ENCODE measurements at regions not wholly inside any gene's neighbourhood (a gene's known extent, or its start where the extent isn't known, plus 50 kb on each side); places are given as distances from the start of the nearest gene placed in this dataset.

- H3K4me3 Mint-ChIP-seq: no peak overlapping the region
- Histone ChIP-seq H3K56ac (ENCODE audit: insufficient read length, low read depth, low read length) (no peak overlapping the region), H3K4ac (ENCODE audit: low read depth, low read length) (no peak overlapping the region), H2AFZ (ENCODE audit: low read length) (no peak overlapping the region), H3K9ac (ENCODE audit: extremely low read depth, insufficient read length, low read length) (no peak overlapping the region), H3K79me2 (ENCODE audit: insufficient read depth, low read length) (no peaks in the 10 kb centered on the region), H4K91ac (ENCODE audit: insufficient read length, low read depth, low read length) (no peak overlapping the region), H3K23ac (ENCODE audit: insufficient read length, low read depth, low read length) (no peak overlapping the region), H2AK5ac (ENCODE audit: insufficient read length, low read length) (no peak overlapping the region), H4K8ac (replicated peaks; ENCODE audit: insufficient read length, low read depth, low read length) (no peak overlapping the region), H3K18ac (ENCODE audit: insufficient read length, low read depth, low read length) (no peak overlapping the region), H3K4me2 (ENCODE audit: insufficient read depth, insufficient read length, low read length) (no peak overlapping the region), H2BK15ac (ENCODE audit: low read depth, low read length) (no peak overlapping the region), H3K23me2 (ENCODE audit: insufficient read length, low read depth, low read length, poor library complexity, severe bottlenecking) (no peaks in the 10 kb centered on the region), H3K9me3 (ENCODE audit: control insufficient read depth, low read depth, low read length) (no peaks in the 10 kb centered on the region), H4K5ac (ENCODE audit: insufficient read length, low read depth, low read length) (no peak overlapping the region), H3K14ac (ENCODE audit: insufficient read depth, low read length) (no peak overlapping the region), H2BK5ac (ENCODE audit: insufficient read length, low read length) (no peak overlapping the region), H3K79me1 (ENCODE audit: insufficient read depth, low read depth, low read length, poor library complexity, severe bottlenecking) (no peaks in the 10 kb centered on the region), H3K27ac (ENCODE audit: insufficient read length, low read depth, low read length) (no peak overlapping the region), H3K27me3 (ENCODE audit: insufficient read depth, low read length) (no peaks in the 10 kb centered on the region), H2BK12ac (ENCODE audit: insufficient read length, low read depth, low read length) (no peak overlapping the region), H2BK20ac (ENCODE audit: low read depth, low read length, poor library complexity, severe bottlenecking) (no peak overlapping the region), H3T11ph (ENCODE audit: low read length) (no peak overlapping the region), H2BK120ac (ENCODE audit: low read depth, low read length, poor library complexity, severe bottlenecking) (no peak overlapping the region), H3K4me1 (ENCODE audit: insufficient read depth, low read length) (no peaks in the 10 kb centered on the region), H4K20me1 (ENCODE audit: control insufficient read depth, insufficient read depth, insufficient read length) (no peaks in the 10 kb centered on the region)
- WGBS (ENCODE audit: extremely low coverage, insufficient read length, low lambda C conversion rate): no CpG with 5 or more reads among the region's 7 CpGs
- no peak overlapping the region for H3K27ac Mint-ChIP-seq
- no peaks in the 10 kb centered on the region; the same call in 1 of the 2 replicates for H3K27me3 Mint-ChIP-seq (ENCODE audit: low read depth)
- H3K36me3 Mint-ChIP-seq (ENCODE audit: insufficient read depth in 1 of 3, low read depth in 3 of 3): peaks cover under 1 to 25% (median 10%) of the 10 kb centered on the region in 3 experiments; a peak in 6 of 7 replicates
- peaks cover 21 to 24% of the 10 kb centered on the region in 2 experiments for H3K9me3 Mint-ChIP-seq
- no peak for DNase-seq
- no peak for TF ChIP-seq CTCF (conservative IDR thresholded peaks at IDR 0.05)
- H3K4me1 Mint-ChIP-seq: no peaks in the 10 kb centered on the region
Measured at GRCh38 chr2:7648221-7648795, 731.1 kb downstream of the RNF144A start.

Measured in H9 (cell line).